ENCODE measurements at regions not wholly inside any gene's neighbourhood (a gene's known extent, or its start where the extent isn't known, plus 50 kb on each side); places are given as distances from the start of the nearest gene placed in this dataset.
"Not testable (repeated sequence)": the region's sequence is repeated elsewhere in the genome, so short reads cannot be mapped to it uniquely, and the experiment has no call there.

GRCh38 chr1:29997818-29998217 is 725.6 kb downstream of the MATN1 start:
- H3K27ac ChIP-seq (ENCODE audit: low read length); H3K36me3 ChIP-seq (ENCODE audit: insufficient read depth, low read depth, low read length); H3K4me3 ChIP-seq (ENCODE audit: low read length); H3K27me3 ChIP-seq (ENCODE audit: insufficient read depth, low read length); H3K9me3 ChIP-seq (ENCODE audit: insufficient read depth, low read depth, low read length); H3K4me1 ChIP-seq (ENCODE audit: insufficient read depth, low read length); H3K9ac ChIP-seq (ENCODE audit: low read depth, low read length): not testable (repeated sequence)

GRCh38 chr1:29993950-29994349 is 729.4 kb downstream of the MATN1 start:
- Histone ChIP-seq H3K27me3 (ENCODE audit: insufficient read depth, low read length) (no peaks in the 10 kb centered on the region), H3K4me3 (ENCODE audit: low read length) (no peak overlapping the region), H3K9ac (ENCODE audit: low read depth, low read length) (no peak overlapping the region)

GRCh38 chr1:29991815-29992214 is 731.6 kb downstream of the MATN1 start:
- Histone ChIP-seq H3K4me1 (ENCODE audit: insufficient read depth, low read length) (no peaks in the 10 kb centered on the region; the same call in 1 of the 2 replicates), H3K9ac (ENCODE audit: low read depth, low read length) (no peak overlapping the region), H3K9me3 (ENCODE audit: insufficient read depth, low read depth, low read length) (peaks cover 6% of the 10 kb centered on the region; the same call in 1 of the 2 replicates), H3K27ac (ENCODE audit: low read length) (no peak overlapping the region), H3K4me3 (ENCODE audit: low read length) (no peak overlapping the region), H3K27me3 (ENCODE audit: insufficient read depth, low read length) (no peaks in the 10 kb centered on the region), H3K36me3 (ENCODE audit: insufficient read depth, low read depth, low read length) (no peaks in the 10 kb centered on the region)

More at GRCh38 chr1:29993950-29994349, 729.4 kb downstream of the MATN1 start:
- H3K9me3 ChIP-seq (ENCODE audit: insufficient read depth, low read depth, low read length), result peaks cover 6% of the 10 kb centered on the region; the same call in 1 of the 2 replicates
- no peaks in the 10 kb centered on the region for H3K36me3 ChIP-seq (ENCODE audit: insufficient read depth, low read depth, low read length)
- no peaks in the 10 kb centered on the region for H3K4me1 ChIP-seq (ENCODE audit: insufficient read depth, low read length)
- no peak overlapping the region for H3K27ac ChIP-seq (ENCODE audit: low read length)

GRCh38 chr1:29991025-29991424 is 732.4 kb downstream of the MATN1 start:
- Histone ChIP-seq H3K4me3 (ENCODE audit: low read length) (no peak overlapping the region), H3K27ac (ENCODE audit: low read length) (no peak overlapping the region), H3K9me3 (ENCODE audit: insufficient read depth, low read depth, low read length) (peaks cover 6% of the 10 kb centered on the region; the same call in 1 of the 2 replicates), H3K9ac (ENCODE audit: low read depth, low read length) (no peak overlapping the region), H3K27me3 (ENCODE audit: insufficient read depth, low read length) (no peaks in the 10 kb centered on the region), H3K36me3 (ENCODE audit: insufficient read depth, low read depth, low read length) (no peaks in the 10 kb centered on the region), H3K4me1 (ENCODE audit: insufficient read depth, low read length) (no peaks in the 10 kb centered on the region; the same call in 1 of the 2 replicates)

- Histone ChIP-seq H3K9ac (ENCODE audit: low read depth, low read length) (no peak overlapping the region), H3K27me3 (ENCODE audit: insufficient read depth, low read length) (no peaks in the 10 kb centered on the region), H3K27ac (ENCODE audit: low read length) (no peak overlapping the region), H3K9me3 (ENCODE audit: insufficient read depth, low read depth, low read length) (peaks cover 6% of the 10 kb centered on the region; the same call in 1 of the 2 replicates), H3K4me3 (ENCODE audit: low read length) (no peak overlapping the region), H3K4me1 (ENCODE audit: insufficient read depth, low read length) (no peaks in the 10 kb centered on the region; the same call in 1 of the 2 replicates), H3K36me3 (ENCODE audit: insufficient read depth, low read depth, low read length) (no peaks in the 10 kb centered on the region)
Observed at GRCh38 chr1:29990304-29990703, 733.1 kb downstream of the MATN1 start.

- Histone ChIP-seq H3K27ac (ENCODE audit: low read length) (no peak overlapping the region), H3K4me1 (ENCODE audit: insufficient read depth, low read length) (peaks cover 12% of the 10 kb centered on the region), H3K9me3 (ENCODE audit: insufficient read depth, low read depth, low read length) (no peaks in the 10 kb centered on the region), H3K27me3 (ENCODE audit: insufficient read depth, low read length) (no peaks in the 10 kb centered on the region), H3K36me3 (ENCODE audit: insufficient read depth, low read depth, low read length) (no peaks in the 10 kb centered on the region), H3K9ac (ENCODE audit: low read depth, low read length) (no peak overlapping the region), H3K4me3 (ENCODE audit: low read length) (no peak overlapping the region)
Observed at GRCh38 chr1:29986986-29987385, 736.4 kb downstream of the MATN1 start.

GRCh38 chr1:29985606-29985945 is 737.8 kb downstream of the MATN1 start:
- no peaks in the 10 kb centered on the region for H3K36me3 ChIP-seq (ENCODE audit: insufficient read depth, low read depth, low read length)
- H3K4me3 ChIP-seq (ENCODE audit: low read length), result no peak overlapping the region
- no peaks in the 10 kb centered on the region for H3K27me3 ChIP-seq (ENCODE audit: insufficient read depth, low read length)
- H3K9ac ChIP-seq (ENCODE audit: low read depth, low read length), result no peak overlapping the region
- no peak overlapping the region for H3K27ac ChIP-seq (ENCODE audit: low read length)
- H3K4me1 ChIP-seq (ENCODE audit: insufficient read depth, low read length), result peaks cover 20% of the 10 kb centered on the region
- no peaks in the 10 kb centered on the region for H3K9me3 ChIP-seq (ENCODE audit: insufficient read depth, low read depth, low read length)

GRCh38 chr1:29984862-29985605 is 738.4 kb downstream of the MATN1 start:
- H3K9ac ChIP-seq (ENCODE audit: low read depth, low read length), result no peak overlapping the region
- H3K27me3 ChIP-seq (ENCODE audit: insufficient read depth, low read length), result no peaks in the 10 kb centered on the region
- H3K36me3 ChIP-seq (ENCODE audit: insufficient read depth, low read depth, low read length), result no peaks in the 10 kb centered on the region
- H3K27ac ChIP-seq (ENCODE audit: low read length), result no peak overlapping the region
- no peak overlapping the region for H3K4me3 ChIP-seq (ENCODE audit: low read length)
- peaks cover 20% of the 10 kb centered on the region for H3K4me1 ChIP-seq (ENCODE audit: insufficient read depth, low read length)
- no peaks in the 10 kb centered on the region for H3K9me3 ChIP-seq (ENCODE audit: insufficient read depth, low read depth, low read length)

- H3K4me3 ChIP-seq (ENCODE audit: low read length), result no peak overlapping the region
- H3K27me3 ChIP-seq (ENCODE audit: insufficient read depth, low read length), result no peaks in the 10 kb centered on the region
- H3K36me3 ChIP-seq (ENCODE audit: insufficient read depth, low read depth, low read length), result no peaks in the 10 kb centered on the region
- H3K27ac ChIP-seq (ENCODE audit: low read length), result no peak overlapping the region
- H3K4me1 ChIP-seq (ENCODE audit: insufficient read depth, low read length), result peaks cover 20% of the 10 kb centered on the region
- no peak overlapping the region for H3K9ac ChIP-seq (ENCODE audit: low read depth, low read length)
- no peaks in the 10 kb centered on the region for H3K9me3 ChIP-seq (ENCODE audit: insufficient read depth, low read depth, low read length)
Observed at GRCh38 chr1:29984166-29984861, 739.1 kb downstream of the MATN1 start.

- Histone ChIP-seq H3K36me3 (ENCODE audit: insufficient read depth, low read depth, low read length) (no peaks in the 10 kb centered on the region), H3K27me3 (ENCODE audit: insufficient read depth, low read length) (no peaks in the 10 kb centered on the region)
Observed at GRCh38 chr1:29983321-29983720, 740.1 kb downstream of the MATN1 start.

GRCh38 chr1:29981586-29982239 is 741.7 kb downstream of the MATN1 start:
- Histone ChIP-seq H3K27me3 (ENCODE audit: insufficient read depth, low read length) (no peaks in the 10 kb centered on the region), H3K36me3 (ENCODE audit: insufficient read depth, low read depth, low read length) (no peaks in the 10 kb centered on the region), H3K9me3 (ENCODE audit: insufficient read depth, low read depth, low read length) (no peaks in the 10 kb centered on the region), H3K4me1 (ENCODE audit: insufficient read depth, low read length) (peaks cover 20% of the 10 kb centered on the region), H3K27ac (ENCODE audit: low read length) (peak overlapping the region; percentile 14), H3K9ac (ENCODE audit: low read depth, low read length) (peak overlapping the region; percentile 41; the same call in 1 of the 2 replicates), H3K4me3 (ENCODE audit: low read length) (no peak overlapping the region)

More at GRCh38 chr1:29983321-29983720, 740.1 kb downstream of the MATN1 start:
- Histone ChIP-seq H3K27ac (ENCODE audit: low read length) (no peak overlapping the region), H3K9ac (ENCODE audit: low read depth, low read length) (no peak overlapping the region), H3K4me3 (ENCODE audit: low read length) (no peak overlapping the region), H3K4me1 (ENCODE audit: insufficient read depth, low read length) (peaks cover 20% of the 10 kb centered on the region), H3K9me3 (ENCODE audit: insufficient read depth, low read depth, low read length) (no peaks in the 10 kb centered on the region)
